ENCODE measurements at regions not wholly inside any gene's neighbourhood (a gene's known extent, or its start where the extent isn't known, plus 50 kb on each side); places are given as distances from the start of the nearest gene placed in this dataset.
"Not testable (repeated sequence)": the region's sequence is repeated elsewhere in the genome, so short reads cannot be mapped to it uniquely, and the experiment has no call there.

- in situ Hi-C loops (cut with HindIII; ENCODE audit: low pct_unique_long_range_greater_than_20kb, low sequenced_read_pairs): no loop called here
- no peak for DNase-seq (ENCODE audit: low read depth in 1 of 2, low spot score in 1 of 2)
- no peak for TF ChIP-seq JUND (IDR thresholded peaks at IDR 0.05; ENCODE audit: low read depth)
Measured at GRCh38 chr6:25150031-25150430, 129.1 kb upstream of the CARMIL1 start.

DNA sequence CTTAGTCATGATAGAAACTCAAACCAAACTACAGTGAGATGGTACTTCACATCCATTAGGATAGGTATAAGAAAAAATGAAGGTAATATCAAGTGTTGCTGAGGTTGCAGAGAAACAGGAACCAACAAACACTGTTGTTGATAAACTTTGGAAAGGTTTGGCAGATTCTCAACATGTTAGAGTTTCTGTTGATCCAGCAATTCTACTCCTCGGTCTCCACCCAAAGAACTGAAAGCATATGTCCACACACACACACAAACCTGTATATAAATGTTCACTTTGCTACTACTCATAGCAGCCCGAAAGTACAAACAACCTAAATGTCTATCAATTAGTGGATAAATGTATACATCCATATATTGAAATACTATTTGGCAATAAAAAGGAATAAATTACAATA lies 128.3 kb upstream of the CARMIL1 start:
- in situ Hi-C loops (cut with HindIII; ENCODE audit: low pct_unique_long_range_greater_than_20kb, low sequenced_read_pairs): no loop called here
- no peak for DNase-seq (ENCODE audit: low read depth in 1 of 2, low spot score in 1 of 2)

DNA sequence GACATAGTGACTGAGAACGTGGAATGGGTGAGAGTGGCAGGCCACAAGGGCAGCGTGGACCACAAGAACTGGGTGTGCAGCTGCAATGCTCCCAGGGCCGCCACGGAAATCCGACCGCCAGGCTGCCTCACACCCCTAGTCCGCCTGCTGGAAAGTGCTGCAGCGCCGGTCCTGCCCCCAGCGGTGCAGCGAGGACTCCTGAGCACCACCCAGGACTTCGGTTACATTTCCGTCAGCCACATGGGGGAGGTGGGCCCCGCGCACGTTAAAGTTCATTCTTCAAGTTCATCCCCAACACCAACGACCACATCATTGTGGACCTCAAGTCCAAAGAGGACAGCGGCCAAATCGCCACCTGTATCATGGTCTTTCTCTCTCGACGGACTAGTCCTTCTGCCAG lies 126.1 kb upstream of the CARMIL1 start:
- TF ChIP-seq JUND (IDR thresholded peaks at IDR 0.05; ENCODE audit: low read depth): no peak
- in situ Hi-C loops (cut with HindIII; ENCODE audit: low pct_unique_long_range_greater_than_20kb, low sequenced_read_pairs): no loop called here

More for the DNA sequence above, 128.3 kb upstream of the CARMIL1 start:
- no peak for TF ChIP-seq JUND (IDR thresholded peaks at IDR 0.05; ENCODE audit: low read depth)

GRCh38 chr6:25154034-25154596 lies 125.1 kb upstream of the CARMIL1 start:
- in situ Hi-C loops (cut with HindIII; ENCODE audit: low pct_unique_long_range_greater_than_20kb, low sequenced_read_pairs): no loop called here
- peak in 1 of 2 experiments; percentile 35 for DNase-seq (ENCODE audit: low read depth in 1 of 2, low spot score in 1 of 2)
- no peak for TF ChIP-seq JUND (IDR thresholded peaks at IDR 0.05; ENCODE audit: low read depth)

More for the DNA sequence above, 126.1 kb upstream of the CARMIL1 start:
- no peak for DNase-seq (ENCODE audit: low read depth in 1 of 2, low spot score in 1 of 2)

DNA sequence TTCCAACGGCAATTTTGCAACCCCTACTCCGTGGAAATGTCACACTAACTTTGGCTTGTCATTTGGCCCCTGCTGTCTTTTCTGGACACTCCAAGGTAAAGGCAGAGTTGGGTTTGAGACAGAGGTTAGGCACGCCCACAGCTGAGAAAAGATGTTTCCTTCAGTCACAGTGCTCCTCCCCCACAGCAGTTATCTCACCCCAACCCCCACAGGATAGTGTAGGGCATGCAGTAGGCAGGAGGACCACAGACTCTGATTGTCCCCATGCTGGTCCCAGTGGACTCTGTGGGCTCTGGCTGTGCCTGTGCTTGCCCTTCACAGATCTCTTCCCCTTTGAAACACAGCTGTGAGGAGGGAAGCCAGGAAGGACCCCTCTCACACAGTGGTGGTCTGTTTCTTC lies 124.0 kb upstream of the CARMIL1 start:
- no peak for DNase-seq (ENCODE audit: low read depth in 1 of 2, low spot score in 1 of 2)
- no peak for TF ChIP-seq JUND (IDR thresholded peaks at IDR 0.05; ENCODE audit: low read depth)
- in situ Hi-C loops (cut with HindIII; ENCODE audit: low pct_unique_long_range_greater_than_20kb, low sequenced_read_pairs): no loop called here

- in situ Hi-C loops (cut with HindIII; ENCODE audit: low pct_unique_long_range_greater_than_20kb, low sequenced_read_pairs): no loop called here
- no peak for DNase-seq (ENCODE audit: low read depth in 1 of 2, low spot score in 1 of 2)
- no peak for TF ChIP-seq JUND (IDR thresholded peaks at IDR 0.05; ENCODE audit: low read depth)
Measured at GRCh38 chr6:25156123-25156522, 123.1 kb upstream of the CARMIL1 start.

- no peak for TF ChIP-seq JUND (IDR thresholded peaks at IDR 0.05; ENCODE audit: low read depth)
- in situ Hi-C loops (cut with HindIII; ENCODE audit: low pct_unique_long_range_greater_than_20kb, low sequenced_read_pairs): no loop called here
- DNase-seq (ENCODE audit: low read depth in 1 of 2, low spot score in 1 of 2): no peak
Measured at GRCh38 chr6:25157183-25157582, 122.0 kb upstream of the CARMIL1 start.

DNA sequence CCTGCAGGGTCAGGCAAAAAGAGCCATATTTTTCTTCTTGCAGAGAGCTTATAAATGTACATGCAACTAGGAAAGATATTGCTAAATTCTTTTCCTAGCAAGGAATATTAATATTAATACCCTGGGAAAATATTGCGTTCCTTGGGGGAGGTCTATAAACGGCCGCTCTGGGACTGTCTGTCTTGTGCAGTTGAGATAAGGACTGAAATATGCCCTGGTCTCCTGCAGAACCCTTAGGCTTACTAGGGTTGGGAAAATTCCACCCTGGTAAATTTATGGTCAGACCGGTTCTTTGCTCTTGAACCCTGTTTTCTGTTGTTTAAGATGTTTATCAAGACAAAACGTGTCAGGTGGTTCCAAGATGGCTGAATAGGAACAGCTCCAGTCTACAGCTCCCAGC lies 121.3 kb upstream of the CARMIL1 start:
- in situ Hi-C loops (cut with HindIII; ENCODE audit: low pct_unique_long_range_greater_than_20kb, low sequenced_read_pairs): no loop called here
- DNase-seq (ENCODE audit: low read depth in 1 of 2, low spot score in 1 of 2): no peak
- no peak for TF ChIP-seq JUND (IDR thresholded peaks at IDR 0.05; ENCODE audit: low read depth)

DNA sequence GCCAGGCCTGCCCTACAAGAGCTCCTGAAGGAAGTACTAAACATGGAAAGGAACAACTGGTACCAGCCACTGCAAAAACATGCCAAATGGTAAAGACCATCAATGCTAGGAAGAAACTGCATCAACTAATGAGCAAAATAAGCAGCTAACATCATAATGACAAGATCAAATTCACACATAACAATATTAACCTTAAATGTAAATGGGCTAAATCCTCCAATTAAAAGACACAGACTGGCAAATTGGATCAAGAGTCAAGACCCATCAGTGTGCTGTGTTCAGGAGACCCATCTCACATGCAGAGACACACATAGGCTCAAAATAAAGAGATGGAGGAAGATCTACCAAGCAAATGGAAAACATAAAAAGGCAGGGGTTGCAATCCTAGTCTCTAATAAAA lies 119.0 kb upstream of the CARMIL1 start:
- in situ Hi-C loops (cut with HindIII; ENCODE audit: low pct_unique_long_range_greater_than_20kb, low sequenced_read_pairs); DNase-seq (ENCODE audit: low read depth in 1 of 2, low spot score in 1 of 2): not testable (repeated sequence)

- no peak for DNase-seq (ENCODE audit: low read depth in 1 of 2, low spot score in 1 of 2)
- in situ Hi-C loops (cut with HindIII; ENCODE audit: low pct_unique_long_range_greater_than_20kb, low sequenced_read_pairs): no loop called here
- TF ChIP-seq JUND (IDR thresholded peaks at IDR 0.05; ENCODE audit: low read depth): no peak
Measured at GRCh38 chr6:25165177-25165576, 114.0 kb upstream of the CARMIL1 start.

GRCh38 chr6:25165800-25166199 lies 113.4 kb upstream of the CARMIL1 start:
- no peak for DNase-seq (ENCODE audit: low read depth in 1 of 2, low spot score in 1 of 2)
- in situ Hi-C loops (cut with HindIII; ENCODE audit: low pct_unique_long_range_greater_than_20kb, low sequenced_read_pairs): no loop called here
- TF ChIP-seq JUND (IDR thresholded peaks at IDR 0.05; ENCODE audit: low read depth): no peak

DNA sequence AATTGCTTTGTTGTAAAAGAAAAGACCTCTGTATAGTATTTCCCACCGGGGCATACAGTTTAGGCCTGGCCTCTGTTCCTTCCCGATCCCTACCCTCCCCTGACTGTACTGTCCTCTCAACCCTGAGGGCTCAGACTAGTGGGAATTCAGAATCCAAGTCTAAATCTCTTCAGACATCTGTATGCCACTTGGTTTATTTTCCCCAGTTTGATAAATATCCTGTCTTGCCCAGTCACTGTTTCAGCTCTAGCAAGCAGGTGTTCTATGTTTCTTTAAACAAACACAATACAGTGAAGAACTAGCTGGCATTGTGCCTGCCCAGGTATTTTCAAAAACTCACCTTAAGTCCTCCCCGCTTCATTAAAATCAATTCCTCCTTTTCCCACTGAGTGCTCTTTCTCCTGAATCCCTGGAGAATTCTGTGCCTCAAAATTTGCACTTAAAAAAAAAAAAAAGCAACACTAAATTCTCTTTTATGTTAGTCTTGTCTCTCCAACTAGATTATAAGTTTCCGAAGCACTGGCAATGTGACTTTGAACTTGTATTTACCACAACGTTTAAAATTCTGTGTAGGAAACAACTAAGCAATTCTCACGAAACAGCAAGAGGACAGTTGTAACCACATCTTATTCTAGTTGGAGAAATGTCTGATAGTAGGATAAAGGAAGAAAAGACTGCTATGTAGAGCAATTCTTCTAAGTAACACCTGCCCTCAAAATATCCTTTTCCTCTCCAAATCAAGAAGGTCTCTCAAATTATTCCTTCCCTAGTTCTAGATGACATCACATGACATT lies 112.0 kb upstream of the CARMIL1 start:
- in situ Hi-C loops (cut with HindIII; ENCODE audit: low pct_unique_long_range_greater_than_20kb, low sequenced_read_pairs): no loop called here
- TF ChIP-seq JUND (IDR thresholded peaks at IDR 0.05; ENCODE audit: low read depth): no peak
- DNase-seq (ENCODE audit: low read depth in 1 of 2, low spot score in 1 of 2): no peak

GRCh38 chr6:25167961-25168360 lies 111.2 kb upstream of the CARMIL1 start:
- TF ChIP-seq JUND (IDR thresholded peaks at IDR 0.05; ENCODE audit: low read depth): no peak
- no peak for DNase-seq (ENCODE audit: low read depth in 1 of 2, low spot score in 1 of 2)
- in situ Hi-C loops (cut with HindIII; ENCODE audit: low pct_unique_long_range_greater_than_20kb, low sequenced_read_pairs): no loop called here

GRCh38 chr6:25168637-25169036 lies 110.5 kb upstream of the CARMIL1 start:
- no peak for TF ChIP-seq JUND (IDR thresholded peaks at IDR 0.05; ENCODE audit: low read depth)
- DNase-seq (ENCODE audit: low read depth in 1 of 2, low spot score in 1 of 2): no peak
- in situ Hi-C loops (cut with HindIII; ENCODE audit: low pct_unique_long_range_greater_than_20kb, low sequenced_read_pairs): no loop called here

All from T47D (cell line).